HL-60 (cell line): ENCODE measurements at regions not wholly inside any gene's neighbourhood (a gene's known extent, or its start where the extent isn't known, plus 50 kb on each side); places are given as distances from the start of the nearest gene placed in this dataset.

Experiments
- GABPA ChIP-seq: IDR thresholded peaks from 2 replicates; pipeline ENCODE4 v1.6.1; 2012; ENCODE audit warnings: low read depth
- TF ChIP-seq, protein P1 (sequence below): IDR thresholded peaks from one replicate; pipeline ENCODE4 v1.5.1; 2011; ENCODE audit warnings: low read length, control low read depth, inconsistent platforms; ENCODE audit not compliant: insufficient read depth

DNA sequence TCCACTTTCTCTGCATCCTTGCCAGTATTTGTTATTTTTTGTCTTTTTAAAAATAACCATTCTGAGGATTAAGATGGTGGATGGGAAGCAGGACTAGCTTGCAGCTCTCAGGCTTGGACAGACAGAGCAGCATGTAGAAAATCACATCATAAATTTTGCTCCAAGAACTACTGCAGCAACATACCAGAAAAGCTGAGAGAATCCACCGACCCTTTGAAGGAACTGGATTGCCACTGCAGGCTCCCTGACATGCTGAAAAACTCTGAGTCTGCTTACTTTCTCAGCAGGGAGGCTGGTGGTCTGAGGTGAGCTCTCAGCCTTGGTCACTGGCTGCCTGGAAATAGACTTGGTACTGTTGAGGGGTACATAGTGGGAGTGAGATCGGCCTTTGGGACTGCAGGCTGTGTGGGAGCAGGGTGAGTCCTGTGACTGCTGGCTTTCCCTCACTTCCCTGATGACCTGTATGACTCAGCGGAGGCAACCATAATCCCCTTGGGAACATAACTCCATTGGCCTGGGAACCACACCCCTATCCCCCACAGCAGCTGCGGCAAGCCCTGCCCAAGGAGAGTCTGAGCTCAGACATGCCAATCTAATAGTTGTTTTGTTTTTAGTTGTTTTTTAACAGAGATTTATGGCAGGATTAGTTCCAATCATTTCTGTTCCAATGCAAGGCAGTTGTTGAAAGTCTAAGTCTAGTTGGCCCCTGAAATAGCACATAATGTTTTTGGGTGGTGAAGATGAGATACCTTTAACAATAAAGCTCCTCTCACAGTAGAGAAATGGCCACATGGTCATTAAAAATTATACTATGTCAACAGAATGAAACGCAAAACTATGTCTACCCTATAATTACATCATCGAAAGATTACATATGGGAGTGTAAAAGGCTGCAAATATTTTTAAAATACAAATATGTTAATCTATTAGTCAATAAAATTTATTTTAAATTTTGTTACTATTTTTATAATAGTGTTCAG, 414.2 kb upstream of the CHAC2 start:
- TF ChIP-seq, protein P1, sequence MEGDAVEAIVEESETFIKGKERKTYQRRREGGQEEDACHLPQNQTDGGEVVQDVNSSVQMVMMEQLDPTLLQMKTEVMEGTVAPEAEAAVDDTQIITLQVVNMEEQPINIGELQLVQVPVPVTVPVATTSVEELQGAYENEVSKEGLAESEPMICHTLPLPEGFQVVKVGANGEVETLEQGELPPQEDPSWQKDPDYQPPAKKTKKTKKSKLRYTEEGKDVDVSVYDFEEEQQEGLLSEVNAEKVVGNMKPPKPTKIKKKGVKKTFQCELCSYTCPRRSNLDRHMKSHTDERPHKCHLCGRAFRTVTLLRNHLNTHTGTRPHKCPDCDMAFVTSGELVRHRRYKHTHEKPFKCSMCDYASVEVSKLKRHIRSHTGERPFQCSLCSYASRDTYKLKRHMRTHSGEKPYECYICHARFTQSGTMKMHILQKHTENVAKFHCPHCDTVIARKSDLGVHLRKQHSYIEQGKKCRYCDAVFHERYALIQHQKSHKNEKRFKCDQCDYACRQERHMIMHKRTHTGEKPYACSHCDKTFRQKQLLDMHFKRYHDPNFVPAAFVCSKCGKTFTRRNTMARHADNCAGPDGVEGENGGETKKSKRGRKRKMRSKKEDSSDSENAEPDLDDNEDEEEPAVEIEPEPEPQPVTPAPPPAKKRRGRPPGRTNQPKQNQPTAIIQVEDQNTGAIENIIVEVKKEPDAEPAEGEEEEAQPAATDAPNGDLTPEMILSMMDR, result no peak
- TF ChIP-seq GABPA, result no peak
